Astrocyte (in vitro differentiated cells and primary cell): ENCODE measurements at regions not wholly inside any gene's neighbourhood (a gene's known extent, or its start where the extent isn't known, plus 50 kb on each side); places are given as distances from the start of the nearest gene placed in this dataset.

ENCODE experiments used
- DNase-seq: peaks from one replicate; pipeline ENCODE4 v3.0.0-alpha.2; 2010; ENCODE audit warnings: low read depth
- FAIRE-seq: peaks from 2 replicates; lab custom pipeline; 2011; peaks lifted over from hg19 to GRCh38; lab: Jason Lieb, UNC
- H2AFZ ChIP-seq: 2 replicates; pipeline ENCODE4 v1.6.0; 2012; ENCODE audit warnings: low read depth, low read length, inconsistent platforms
- H3K27ac ChIP-seq: 2 replicates; pipeline ENCODE4 v1.5.1; 2011; ENCODE audit warnings: low read depth, low read length, inconsistent platforms
- H3K27me3 ChIP-seq: 2 replicates; pipeline ENCODE4 v1.6.0; 2011; ENCODE audit warnings: low read length, inconsistent platforms; ENCODE audit not compliant: insufficient read depth
- H3K36me3 ChIP-seq: 2 replicates; pipeline ENCODE4 v1.5.1; 2011; ENCODE audit warnings: low read length, inconsistent platforms; ENCODE audit not compliant: insufficient read depth
- H3K4me1 ChIP-seq: 2 replicates; pipeline ENCODE4 v1.5.1; 2011; ENCODE audit warnings: low read length, inconsistent platforms; ENCODE audit not compliant: insufficient read depth
- H3K4me2 ChIP-seq: 2 replicates; pipeline ENCODE4 v1.6.0; 2012; ENCODE audit warnings: low read length, inconsistent platforms
- H3K4me3 ChIP-seq: 2 replicates; pipeline ENCODE4 v1.5.1; 2011; ENCODE audit warnings: low read depth, mild to moderate bottlenecking, low read length, inconsistent platforms; ENCODE audit not compliant: insufficient read depth
- H3K79me2 ChIP-seq: 2 replicates; pipeline ENCODE4 v1.6.0; 2012; ENCODE audit warnings: mild to moderate bottlenecking, low read length, inconsistent platforms; ENCODE audit not compliant: insufficient read depth
- H3K9ac ChIP-seq: 2 replicates; pipeline ENCODE4 v1.6.0; 2012; ENCODE audit warnings: mild to moderate bottlenecking, low read length, inconsistent platforms
- H3K9me3 ChIP-seq: 2 replicates; pipeline ENCODE4 v1.5.1; 2012; ENCODE audit warnings: low read depth, mild to moderate bottlenecking, low read length, inconsistent platforms; ENCODE audit not compliant: insufficient read depth
- H4K20me1 ChIP-seq: 2 replicates; pipeline ENCODE4 v1.6.0; 2012; ENCODE audit warnings: low read length, inconsistent platforms; ENCODE audit not compliant: insufficient read depth
- H3K27ac Mint-ChIP-seq: one replicate; pipeline ENCODE4 v1.8.0; 2021; ENCODE audit warnings: mild to moderate bottlenecking, mixed read lengths; ENCODE audit not compliant: unreplicated experiment
- H3K27me3 Mint-ChIP-seq: one replicate; pipeline ENCODE4 v1.8.0; 2021; ENCODE audit warnings: low read depth, mixed read lengths; ENCODE audit not compliant: unreplicated experiment
- H3K36me3 Mint-ChIP-seq: one replicate; pipeline ENCODE4 v1.8.0; 2021; ENCODE audit warnings: low read depth, mixed read lengths; ENCODE audit not compliant: unreplicated experiment
- H3K4me1 Mint-ChIP-seq: one replicate; pipeline ENCODE4 v1.8.0; 2021; ENCODE audit warnings: low read depth, mixed read lengths; ENCODE audit not compliant: unreplicated experiment
- H3K4me3 Mint-ChIP-seq: one replicate; pipeline ENCODE4 v1.8.0; 2021; ENCODE audit warnings: mild to moderate bottlenecking, moderate library complexity, mixed read lengths; ENCODE audit not compliant: unreplicated experiment
- H3K9me3 Mint-ChIP-seq: one replicate; pipeline ENCODE4 v1.8.0; 2021; ENCODE audit warnings: mild to moderate bottlenecking, mixed read lengths; ENCODE audit not compliant: unreplicated experiment
- EZH2 ChIP-seq: IDR thresholded peaks from 2 replicates; pipeline ENCODE4 v1.6.1; 2012; ENCODE audit warnings: mild to moderate bottlenecking, low read length, inconsistent platforms; ENCODE audit not compliant: insufficient read depth
- TF ChIP-seq, protein P1 (sequence below): IDR thresholded peaks from 2 replicates; pipeline ENCODE4 v1.5.1; 2011; ENCODE audit warnings: low read depth, mild to moderate bottlenecking, inconsistent platforms, low read length, moderate library complexity; ENCODE audit not compliant: insufficient read depth

DNA sequence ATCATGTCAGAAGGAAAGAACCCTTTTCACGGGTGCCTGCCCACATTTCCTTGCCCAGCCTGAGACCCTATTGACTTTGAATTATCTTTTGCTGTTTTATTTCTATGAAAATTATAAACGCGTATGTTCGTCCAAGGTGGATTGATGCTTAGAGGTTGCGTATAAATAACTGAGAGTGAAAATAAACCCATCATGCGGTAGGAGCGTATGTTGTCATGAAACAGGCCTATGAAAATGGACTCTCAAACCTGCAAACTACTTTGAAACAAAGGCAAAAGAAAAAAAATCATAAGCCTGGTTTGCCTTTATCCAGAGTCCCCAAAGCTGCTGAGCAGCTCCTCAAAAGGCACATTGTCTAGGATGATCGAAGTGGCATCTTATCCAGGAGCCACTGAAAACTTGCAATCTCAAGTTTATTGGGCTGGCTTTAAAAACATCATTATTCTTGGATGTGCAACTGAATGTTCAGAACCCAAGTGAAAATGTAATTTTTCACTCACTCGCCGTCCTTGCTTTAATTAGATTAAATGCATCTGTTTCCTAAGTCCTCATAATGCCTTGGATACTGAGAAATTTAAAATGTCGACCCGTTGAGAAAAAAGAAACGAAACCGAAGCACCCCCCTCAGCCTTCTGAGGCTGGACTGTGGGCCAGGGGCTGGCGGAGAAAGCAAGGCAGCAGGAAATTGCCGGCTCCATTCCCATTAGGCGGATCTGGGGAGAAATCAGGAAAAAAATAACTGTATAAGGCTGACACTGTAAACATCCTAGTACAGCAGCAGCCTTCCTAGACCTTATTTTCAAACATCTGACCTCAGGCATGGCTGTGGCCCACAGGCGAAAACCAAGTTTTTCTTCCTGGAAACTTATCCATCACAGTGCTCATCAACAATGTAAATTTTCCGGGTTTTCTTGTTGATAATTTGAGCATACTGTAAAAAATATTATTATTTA, 82.9 kb upstream of the PPARA start:
- no peaks in the 10 kb centered on the region for H3K36me3 Mint-ChIP-seq
- Histone ChIP-seq H3K9ac (peak overlapping the region; percentile 93), H4K20me1 (peaks cover 2% of the 10 kb centered on the region), H3K4me1 (peaks cover 55% of the 10 kb centered on the region), H3K79me2 (peaks cover 93% of the 10 kb centered on the region), H2AFZ (no peak overlapping the region), H3K4me3 (peak overlapping the region; percentile 53), H3K9me3 (no peaks in the 10 kb centered on the region), H3K27ac (peak overlapping the region; percentile 99), H3K4me2 (peak overlapping the region; percentile 94), H3K27me3 (no peaks in the 10 kb centered on the region), H3K36me3 (no peaks in the 10 kb centered on the region)
- FAIRE-seq (no peak), DNase-seq (no peak)
- no peaks in the 10 kb centered on the region for H3K9me3 Mint-ChIP-seq
- H3K27ac Mint-ChIP-seq = no peak overlapping the region
- TF ChIP-seq, protein P1, sequence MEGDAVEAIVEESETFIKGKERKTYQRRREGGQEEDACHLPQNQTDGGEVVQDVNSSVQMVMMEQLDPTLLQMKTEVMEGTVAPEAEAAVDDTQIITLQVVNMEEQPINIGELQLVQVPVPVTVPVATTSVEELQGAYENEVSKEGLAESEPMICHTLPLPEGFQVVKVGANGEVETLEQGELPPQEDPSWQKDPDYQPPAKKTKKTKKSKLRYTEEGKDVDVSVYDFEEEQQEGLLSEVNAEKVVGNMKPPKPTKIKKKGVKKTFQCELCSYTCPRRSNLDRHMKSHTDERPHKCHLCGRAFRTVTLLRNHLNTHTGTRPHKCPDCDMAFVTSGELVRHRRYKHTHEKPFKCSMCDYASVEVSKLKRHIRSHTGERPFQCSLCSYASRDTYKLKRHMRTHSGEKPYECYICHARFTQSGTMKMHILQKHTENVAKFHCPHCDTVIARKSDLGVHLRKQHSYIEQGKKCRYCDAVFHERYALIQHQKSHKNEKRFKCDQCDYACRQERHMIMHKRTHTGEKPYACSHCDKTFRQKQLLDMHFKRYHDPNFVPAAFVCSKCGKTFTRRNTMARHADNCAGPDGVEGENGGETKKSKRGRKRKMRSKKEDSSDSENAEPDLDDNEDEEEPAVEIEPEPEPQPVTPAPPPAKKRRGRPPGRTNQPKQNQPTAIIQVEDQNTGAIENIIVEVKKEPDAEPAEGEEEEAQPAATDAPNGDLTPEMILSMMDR = no peak
- no peak for TF ChIP-seq EZH2
- H3K27me3 Mint-ChIP-seq = peaks cover 60% of the 10 kb centered on the region
- no peak overlapping the region for H3K4me3 Mint-ChIP-seq
- H3K4me1 Mint-ChIP-seq = no peaks in the 10 kb centered on the region

DNA sequence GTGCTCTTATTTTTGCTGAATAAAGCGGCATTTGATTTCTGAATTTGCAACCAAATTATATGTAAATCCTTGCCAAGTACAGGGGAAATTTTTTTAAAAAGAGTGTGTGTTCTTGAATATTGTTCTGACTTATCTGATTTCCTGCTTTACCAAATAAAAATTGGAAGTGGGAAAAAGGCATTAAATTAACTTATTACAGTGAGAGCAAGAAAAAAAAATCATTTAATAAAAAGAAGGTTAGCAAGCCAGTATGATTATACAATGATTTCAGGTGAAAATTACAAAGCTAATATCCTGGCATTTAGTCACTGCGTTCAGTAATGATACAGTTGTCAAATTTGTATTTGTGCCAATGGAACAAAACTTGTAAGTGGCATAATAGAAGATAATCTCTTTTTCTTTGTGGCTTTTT, 82.1 kb upstream of the PPARA start:
- Histone ChIP-seq H3K27ac (peak overlapping the region; percentile 99), H3K9ac (peak overlapping the region; percentile 93), H3K27me3 (no peaks in the 10 kb centered on the region), H3K4me2 (peak overlapping the region; percentile 94), H3K79me2 (peaks cover 93% of the 10 kb centered on the region), H4K20me1 (peaks cover 9% of the 10 kb centered on the region), H3K4me3 (no peak overlapping the region), H3K36me3 (peaks cover 4% of the 10 kb centered on the region), H3K9me3 (no peaks in the 10 kb centered on the region), H3K4me1 (peaks cover 55% of the 10 kb centered on the region), H2AFZ (no peak overlapping the region)
- H3K27me3 Mint-ChIP-seq = peaks cover 60% of the 10 kb centered on the region
- H3K27ac Mint-ChIP-seq = no peak overlapping the region
- DNase-seq (no peak), FAIRE-seq (no peak)
- H3K4me1 Mint-ChIP-seq = no peaks in the 10 kb centered on the region
- no peak overlapping the region for H3K4me3 Mint-ChIP-seq
- TF ChIP-seq, protein P1 = no peak
- TF ChIP-seq EZH2 = no peak
- H3K9me3 Mint-ChIP-seq = no peaks in the 10 kb centered on the region
- H3K36me3 Mint-ChIP-seq = no peaks in the 10 kb centered on the region
